HCT116 (cell line): ENCODE measurements at regions not wholly inside any gene's neighbourhood (a gene's known extent, or its start where the extent isn't known, plus 50 kb on each side); places are given as distances from the start of the nearest gene placed in this dataset.

ENCODE experiments used
- ATAC-seq: fragments of 200-7000 bp; cut with Tn5 transposase; 2 replicates; pipeline ENCODE4 v1.9.1; 2020; ENCODE audit warnings: mild to moderate bottlenecking, moderate library complexity
- BruUV-seq: library from RNA; stranded (reverse); fragments of 400-500 nt; replicated peaks from 2 replicates; lab custom pipeline; 2021; lab: Mats Ljungman, UMichigan
- CTCF ChIA-PET: fragments of 300-600 bp; sonication (Branson Sonifier 250); formaldehyde crosslinking; loops from one replicate; lab custom pipeline; 2021; ENCODE audit warnings: antibody characterized with exemption; lab: Charles Lee
- POLR2A ChIA-PET: fragments of 300-600, 350-600 bp; sonication (Branson Sonifier 250); formaldehyde crosslinking; loops from one replicate; lab custom pipeline; 2021; ENCODE audit warnings: antibody characterized with exemption; lab: Charles Lee
- RAD21 ChIA-PET, 2 experiments: fragments of 300-600 bp; sonication (Branson Sonifier 250); formaldehyde crosslinking; loops; one replicate each; lab custom pipeline; 2023; ENCODE audit warnings: low total read pairs in 2 of 2; ENCODE audit not compliant: uncharacterized antibody in 2 of 2, unreplicated experiment in 2 of 2, low non-redundant PET in 1 of 2; lab: Charles Lee
- DNase-seq: peaks from one replicate; pipeline ENCODE4 v3.0.0-alpha.2; 2010; ENCODE audit warnings: low read depth, low spot score
- H2AFZ ChIP-seq: fragments of 200-600 bp; shearing (Covaris generic), sonication (generic); 2 replicates; pipeline ENCODE4 v1.6.1; 2017; ENCODE audit warnings: low read depth, mixed run types, mixed read lengths, antibody characterized with exemption, low read length; ENCODE audit not compliant: poor library complexity, severe bottlenecking
- H3K27ac ChIP-seq: 2 replicates; pipeline ENCODE4 v1.5.1; 2012; ENCODE audit warnings: low read depth, low read length
- H3K27me3 ChIP-seq: fragments of 200-600 bp; sonication (generic); 2 replicates; pipeline ENCODE4 v1.6.1; 2016; ENCODE audit warnings: mixed run types, low read length, mixed read lengths; ENCODE audit not compliant: insufficient read depth
- H3K36me3 ChIP-seq, 2 experiments: fragments of 200-500 bp in 1 of 2; fragments of 200-600 bp in 1 of 2; sonication (Bioruptor generic) in 1 of 2; sonication (generic) in 1 of 2; 2 replicates each; pipeline versions ENCODE4 v1.5.1 to v1.6.1; 2014 to 2016; ENCODE audit warnings: low read length in 2 of 2, inconsistent platforms in 1 of 2, mixed read lengths in 1 of 2, mixed run types in 1 of 2; ENCODE audit not compliant: insufficient read depth in 2 of 2, control insufficient read depth in 1 of 2
- H3K4me1 ChIP-seq, 2 experiments: fragments of 200-600 bp in 1 of 2; sonication (generic) in 1 of 2; 2 replicates each; pipeline versions ENCODE4 v1.5.1 to v1.6.1; 2012 to 2017; ENCODE audit warnings: low read length in 2 of 2, inconsistent platforms in 1 of 2, mild to moderate bottlenecking in 1 of 2, mixed read lengths in 1 of 2, mixed run types in 1 of 2, moderate library complexity in 1 of 2; ENCODE audit not compliant: insufficient read depth in 2 of 2, control insufficient read depth in 1 of 2
- H3K4me2 ChIP-seq: fragments of 200-600 bp; sonication (generic); 2 replicates; pipeline ENCODE4 v1.6.1; 2017; ENCODE audit warnings: mixed run types, low read length, mixed read lengths
- H3K4me3 ChIP-seq, 2 experiments: fragments of 200-600 bp in 1 of 2; sonication (generic) in 1 of 2; replicated peaks in 1 of 2; 2 replicates each; pipeline ENCODE4 v1.5.1; 2011 to 2016; ENCODE audit warnings: low read length in 2 of 2, control low read depth in 1 of 2, low read depth in 1 of 2, mild to moderate bottlenecking in 1 of 2, mixed read lengths in 1 of 2, mixed run types in 1 of 2
- H3K79me2 ChIP-seq: fragments of 200-600 bp; sonication (generic); 2 replicates; pipeline ENCODE4 v1.6.1; 2017; ENCODE audit warnings: mild to moderate bottlenecking, mixed run types, low read length, moderate library complexity, mixed read lengths; ENCODE audit not compliant: insufficient read depth
- H3K9ac ChIP-seq: fragments of 200-600 bp; sonication (generic); 2 replicates; pipeline ENCODE4 v1.6.1; 2016; ENCODE audit warnings: low read length, mixed read lengths
- H3K9me2 ChIP-seq: fragments of 200-600 bp; sonication (generic), shearing (Covaris generic); 2 replicates; pipeline ENCODE4 v1.6.1; 2017; ENCODE audit warnings: mixed run types, mild to moderate bottlenecking, moderate library complexity; ENCODE audit not compliant: insufficient read depth
- H3K9me3 ChIP-seq, 2 experiments: fragments of 200-500 bp in 1 of 2; fragments of 200-600 bp in 1 of 2; sonication (Bioruptor generic) in 1 of 2; sonication (generic) in 1 of 2; 2 replicates each; pipeline ENCODE4 v1.6.1; 2014 to 2017; ENCODE audit warnings: low read length in 2 of 2, mixed read lengths in 2 of 2, inconsistent platforms in 1 of 2, low read depth in 1 of 2, mild to moderate bottlenecking in 1 of 2, mixed run types in 1 of 2, moderate library complexity in 1 of 2; ENCODE audit not compliant: control insufficient read depth in 1 of 2, insufficient read depth in 1 of 2
- H4K20me1 ChIP-seq: fragments of 200-600 bp; sonication (generic), shearing (Covaris generic); 2 replicates; pipeline ENCODE4 v1.6.1; 2017; ENCODE audit warnings: mixed run types, mild to moderate bottlenecking, moderate library complexity; ENCODE audit not compliant: insufficient read depth
- ATF3 ChIP-seq: IDR thresholded peaks from 2 replicates; pipeline ENCODE4 v1.6.1; 2012
- CEBPB ChIP-seq: IDR thresholded peaks from 2 replicates; pipeline ENCODE4 v1.6.1; 2012; ENCODE audit warnings: low read depth
- EGR1 ChIP-seq: IDR thresholded peaks from 2 replicates; pipeline ENCODE4 v1.6.1; 2012; ENCODE audit warnings: low read depth
- EZH2phosphoT487 ChIP-seq: fragments of 200-600 bp; IDR thresholded peaks from 2 replicates; pipeline ENCODE4 v1.6.1; 2018; ENCODE audit warnings: antibody characterized with exemption, borderline replicate concordance
- FOSL1 ChIP-seq: IDR thresholded peaks from 2 replicates; pipeline ENCODE4 v1.6.1; 2012; ENCODE audit warnings: low read depth
- JUND ChIP-seq: IDR thresholded peaks from 2 replicates; pipeline ENCODE4 v1.6.1; 2012
- MAX ChIP-seq: IDR thresholded peaks from 2 replicates; pipeline ENCODE4 v1.6.1; 2012
- POLR2AphosphoS5 ChIP-seq: IDR thresholded peaks from 2 replicates; pipeline ENCODE4 v1.6.1; 2011; ENCODE audit warnings: mild to moderate bottlenecking, low read depth, low read length, moderate library complexity
- REST ChIP-seq: IDR thresholded peaks from 2 replicates; pipeline ENCODE4 v1.6.1; 2012; ENCODE audit warnings: low read depth
- SIN3A ChIP-seq: IDR thresholded peaks from 2 replicates; pipeline ENCODE4 v1.6.1; 2012; ENCODE audit warnings: low read depth
- SRF ChIP-seq: IDR thresholded peaks from 2 replicates; pipeline ENCODE4 v1.6.1; 2012; ENCODE audit warnings: low read depth
- TCF7L2 ChIP-seq: IDR thresholded peaks from 2 replicates; pipeline ENCODE4 v1.7.0; 2011; ENCODE audit warnings: borderline replicate concordance, inconsistent platforms; ENCODE audit not compliant: insufficient read depth, insufficient read length; ENCODE audit errors: extremely low read depth
- ZFX ChIP-seq: fragments of 450-650 bp; IDR thresholded peaks from 2 replicates; pipeline ENCODE4 v1.6.1; 2017
- ZNF274 ChIP-seq: fragments of 200-500 bp; sonication (Bioruptor generic); IDR thresholded peaks from 2 replicates; pipeline ENCODE4 v1.6.1; 2014; ENCODE audit warnings: mild to moderate bottlenecking, low read depth, low read length, inconsistent platforms
- intact Hi-C: fragments of 100-400 bp; cut with micrococcal nuclease; formaldehyde crosslinking; loops from 2 replicates; pipeline ENCODE4 v1.10.0; 2022

- TF ChIP-seq SRF = no peak
- no peak for TF ChIP-seq EGR1
- TF ChIP-seq ZNF274 = no peak
- TF ChIP-seq EZH2phosphoT487 = no peak
- TF ChIP-seq JUND = no peak
- no peak for TF ChIP-seq REST
- no peak for TF ChIP-seq POLR2AphosphoS5
- TF ChIP-seq ATF3 = no peak
- TF ChIP-seq, all 23 proteins: peak for 0
Observed at GRCh38 chr4:144208074-144208473, 67.6 kb upstream of the GYPA start (continued).

GRCh38 chr4:144209491-144209890, 69.0 kb upstream of the GYPA start:
- no peak for ATAC-seq
- POLR2A ChIA-PET = no interaction called here
- H3K4me2 ChIP-seq = no peak overlapping the region
- no TSS peak for BruUV-seq
- no peaks in the 10 kb centered on the region for H3K79me2 ChIP-seq
- intact Hi-C loops = no loop called here
- no peaks in the 10 kb centered on the region for H3K36me3 ChIP-seq
- H2AFZ ChIP-seq = no peak overlapping the region
- no peaks in the 10 kb centered on the region for H3K4me1 ChIP-seq
- H3K9ac ChIP-seq = no peak overlapping the region
- no peaks in the 10 kb centered on the region for H4K20me1 ChIP-seq
- no peaks in the 10 kb centered on the region for H3K27me3 ChIP-seq
- CTCF ChIA-PET = no interaction called here
- no peaks in the 10 kb centered on the region for H3K9me3 ChIP-seq
- TF ChIP-seq CEBPB (no peak), MAX (no peak), SIN3A (no peak), TCF7L2 (no peak), ZFX (no peak), FOSL1 (no peak)
- no peak overlapping the region for H3K4me3 ChIP-seq
- DNase-seq = no peak
- H3K27ac ChIP-seq = no peak overlapping the region
- RAD21 ChIA-PET = no interaction called here
- H3K9me2 ChIP-seq = no peaks in the 10 kb centered on the region
